ENCODE measurements at regions not wholly inside any gene's neighbourhood (a gene's known extent, or its start where the extent isn't known, plus 50 kb on each side); places are given as distances from the start of the nearest gene placed in this dataset.

DNA sequence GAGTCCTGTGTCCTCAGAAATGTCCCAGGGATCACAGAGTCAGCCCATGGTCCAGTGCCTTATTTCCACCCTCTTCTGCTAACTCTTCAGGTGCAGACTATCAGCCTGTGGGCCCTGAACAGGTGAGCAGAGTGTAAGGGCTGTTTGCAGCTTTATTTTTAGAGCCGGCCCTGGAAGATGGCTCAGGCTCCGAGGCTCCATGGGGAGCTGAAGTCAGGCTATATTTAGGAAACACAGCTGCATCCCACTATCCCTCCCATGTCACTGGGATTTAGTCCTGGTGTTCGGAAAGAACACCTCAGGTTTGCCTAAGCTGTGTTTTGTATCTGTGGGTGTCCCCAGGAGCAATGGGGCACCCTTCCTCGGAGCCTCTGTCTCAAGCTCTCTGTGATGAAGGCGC, 126.9 kb downstream of the RPS24 start:
- Histone ChIP-seq H3K27ac (ENCODE audit: poor library complexity, severe bottlenecking) (no peak overlapping the region), H3K4me1 (ENCODE audit: insufficient read depth, poor library complexity, severe bottlenecking) (no peaks in the 10 kb centered on the region), H3K4me3 (ENCODE audit: severe bottlenecking) (no peak overlapping the region), H3K27me3 (ENCODE audit: insufficient read depth, poor library complexity, severe bottlenecking) (no peaks in the 10 kb centered on the region), H3K9me3 (ENCODE audit: severe bottlenecking) (no peaks in the 10 kb centered on the region), H3K36me3 (ENCODE audit: low read depth) (no peaks in the 10 kb centered on the region)
- TF ChIP-seq, protein P1, sequence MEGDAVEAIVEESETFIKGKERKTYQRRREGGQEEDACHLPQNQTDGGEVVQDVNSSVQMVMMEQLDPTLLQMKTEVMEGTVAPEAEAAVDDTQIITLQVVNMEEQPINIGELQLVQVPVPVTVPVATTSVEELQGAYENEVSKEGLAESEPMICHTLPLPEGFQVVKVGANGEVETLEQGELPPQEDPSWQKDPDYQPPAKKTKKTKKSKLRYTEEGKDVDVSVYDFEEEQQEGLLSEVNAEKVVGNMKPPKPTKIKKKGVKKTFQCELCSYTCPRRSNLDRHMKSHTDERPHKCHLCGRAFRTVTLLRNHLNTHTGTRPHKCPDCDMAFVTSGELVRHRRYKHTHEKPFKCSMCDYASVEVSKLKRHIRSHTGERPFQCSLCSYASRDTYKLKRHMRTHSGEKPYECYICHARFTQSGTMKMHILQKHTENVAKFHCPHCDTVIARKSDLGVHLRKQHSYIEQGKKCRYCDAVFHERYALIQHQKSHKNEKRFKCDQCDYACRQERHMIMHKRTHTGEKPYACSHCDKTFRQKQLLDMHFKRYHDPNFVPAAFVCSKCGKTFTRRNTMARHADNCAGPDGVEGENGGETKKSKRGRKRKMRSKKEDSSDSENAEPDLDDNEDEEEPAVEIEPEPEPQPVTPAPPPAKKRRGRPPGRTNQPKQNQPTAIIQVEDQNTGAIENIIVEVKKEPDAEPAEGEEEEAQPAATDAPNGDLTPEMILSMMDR (IDR thresholded peaks at IDR 0.05; ENCODE audit: poor library complexity, severe bottlenecking), result no peak
- no peak for DNase-seq (ENCODE audit: low spot score)
- ATAC-seq (ENCODE audit: low read depth), result no peak

DNA sequence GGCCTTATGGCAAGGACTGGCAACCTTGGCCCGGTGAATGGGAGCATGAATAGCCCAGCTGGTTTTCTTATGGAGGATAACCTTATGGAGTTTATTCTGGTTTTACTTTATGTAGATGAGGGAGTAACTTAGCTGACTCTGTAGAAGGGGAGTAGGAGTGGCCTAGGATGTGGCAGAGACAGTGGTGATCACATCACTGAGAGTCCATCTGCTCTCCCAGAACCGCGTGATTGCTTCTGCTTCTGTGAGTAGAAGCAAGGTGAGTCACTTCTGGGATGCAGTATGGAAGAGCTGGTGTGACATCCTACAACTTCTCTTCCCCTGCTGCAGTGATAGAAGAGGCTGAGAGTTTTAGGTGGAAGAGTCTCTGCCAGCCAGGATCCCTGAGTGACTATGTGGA, 129.2 kb downstream of the RPS24 start:
- Histone ChIP-seq H3K27me3 (ENCODE audit: insufficient read depth, poor library complexity, severe bottlenecking) (no peaks in the 10 kb centered on the region), H3K27ac (ENCODE audit: poor library complexity, severe bottlenecking) (no peak overlapping the region), H3K4me3 (ENCODE audit: severe bottlenecking) (no peak overlapping the region), H3K36me3 (ENCODE audit: low read depth) (no peaks in the 10 kb centered on the region), H3K4me1 (ENCODE audit: insufficient read depth, poor library complexity, severe bottlenecking) (no peaks in the 10 kb centered on the region), H3K9me3 (ENCODE audit: severe bottlenecking) (no peaks in the 10 kb centered on the region)
- ATAC-seq (ENCODE audit: low read depth) (no peak), DNase-seq (ENCODE audit: low spot score) (no peak)
- TF ChIP-seq, protein P1 (IDR thresholded peaks at IDR 0.05; ENCODE audit: poor library complexity, severe bottlenecking), result no peak

DNA sequence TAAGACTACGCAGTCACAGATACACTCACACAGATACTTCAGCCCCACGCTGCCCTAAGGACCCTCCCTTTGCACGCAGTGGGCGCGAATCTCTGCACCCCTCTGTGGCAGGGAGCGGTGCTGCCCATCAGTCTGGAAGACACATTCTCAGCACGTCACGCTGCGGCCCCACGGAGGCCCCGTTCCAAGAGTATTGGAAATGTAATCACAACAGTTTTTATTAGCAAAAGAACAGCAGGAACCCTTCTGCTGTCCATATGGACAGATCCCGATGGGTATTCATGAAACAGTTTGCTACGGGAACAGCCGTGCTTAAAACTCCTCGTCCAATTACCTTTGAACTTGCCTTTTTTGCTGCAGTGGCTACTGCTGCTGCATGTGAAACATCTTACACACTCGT, 131.0 kb downstream of the RPS24 start:
- H3K4me1 ChIP-seq (ENCODE audit: insufficient read depth, poor library complexity, severe bottlenecking), result no peaks in the 10 kb centered on the region
- TF ChIP-seq, protein P1 (IDR thresholded peaks at IDR 0.05; ENCODE audit: poor library complexity, severe bottlenecking), result no peak
- H3K27me3 ChIP-seq (ENCODE audit: insufficient read depth, poor library complexity, severe bottlenecking), result no peaks in the 10 kb centered on the region
- no peak overlapping the region for H3K27ac ChIP-seq (ENCODE audit: poor library complexity, severe bottlenecking)
- ATAC-seq (ENCODE audit: low read depth) (no peak), DNase-seq (ENCODE audit: low spot score) (no peak)
- H3K9me3 ChIP-seq (ENCODE audit: severe bottlenecking), result no peaks in the 10 kb centered on the region
- no peak overlapping the region for H3K4me3 ChIP-seq (ENCODE audit: severe bottlenecking)
- H3K36me3 ChIP-seq (ENCODE audit: low read depth), result no peaks in the 10 kb centered on the region

DNA sequence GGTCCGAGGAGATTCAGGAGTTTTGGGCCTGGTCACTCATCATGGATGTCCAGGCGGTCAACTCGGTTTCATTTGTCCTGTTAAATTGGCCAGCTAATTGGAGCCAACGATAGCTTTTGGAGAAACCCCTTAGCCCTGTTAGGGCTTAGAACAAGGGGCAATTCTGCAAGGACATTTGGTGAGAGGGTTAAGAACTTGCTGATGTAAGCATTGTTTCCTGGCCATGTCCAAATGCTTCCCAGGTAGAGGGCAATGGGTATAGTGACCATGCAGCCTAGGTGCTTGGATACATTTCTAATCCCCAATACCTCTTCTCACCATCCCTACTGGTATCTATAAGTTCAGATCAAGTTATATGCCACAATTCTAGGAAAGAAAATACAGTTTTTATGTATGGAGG, 131.5 kb downstream of the RPS24 start:
- H3K36me3 ChIP-seq (ENCODE audit: low read depth), result no peaks in the 10 kb centered on the region
- no peaks in the 10 kb centered on the region for H3K27me3 ChIP-seq (ENCODE audit: insufficient read depth, poor library complexity, severe bottlenecking)
- no peak for DNase-seq (ENCODE audit: low spot score)
- H3K9me3 ChIP-seq (ENCODE audit: severe bottlenecking), result no peaks in the 10 kb centered on the region
- H3K4me1 ChIP-seq (ENCODE audit: insufficient read depth, poor library complexity, severe bottlenecking), result no peaks in the 10 kb centered on the region
- H3K27ac ChIP-seq (ENCODE audit: poor library complexity, severe bottlenecking), result no peak overlapping the region
- ATAC-seq (ENCODE audit: low read depth), result no peak
- TF ChIP-seq, protein P1 (IDR thresholded peaks at IDR 0.05; ENCODE audit: poor library complexity, severe bottlenecking), result no peak
- H3K4me3 ChIP-seq (ENCODE audit: severe bottlenecking), result no peak overlapping the region

DNA sequence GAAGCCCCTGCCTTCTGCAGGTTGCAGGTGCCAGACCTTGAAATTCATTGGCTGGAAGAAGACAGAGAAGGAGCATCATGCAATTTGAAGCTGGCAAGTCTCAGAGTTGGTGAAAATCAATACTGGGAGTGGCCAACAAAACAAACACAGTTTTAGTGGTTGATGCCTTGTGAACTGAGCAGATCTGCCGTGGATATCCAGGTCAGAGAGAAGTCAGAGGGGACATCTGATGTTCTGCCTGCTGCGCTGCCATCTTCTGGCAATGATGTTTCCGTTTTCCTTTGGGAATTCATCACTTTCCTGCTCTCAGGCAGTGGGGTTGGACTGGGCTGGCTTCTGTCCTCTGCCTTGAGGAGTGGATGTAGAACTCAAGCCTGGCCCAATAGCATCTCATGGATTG, 132.0 kb downstream of the RPS24 start:
- H3K4me3 ChIP-seq (ENCODE audit: severe bottlenecking), result no peak overlapping the region
- no peaks in the 10 kb centered on the region for H3K9me3 ChIP-seq (ENCODE audit: severe bottlenecking)
- H3K27ac ChIP-seq (ENCODE audit: poor library complexity, severe bottlenecking), result no peak overlapping the region
- peak; percentile 27; the same call in 1 of the 3 replicates for ATAC-seq (ENCODE audit: low read depth)
- H3K27me3 ChIP-seq (ENCODE audit: insufficient read depth, poor library complexity, severe bottlenecking), result no peaks in the 10 kb centered on the region
- DNase-seq (ENCODE audit: low spot score), result no peak
- TF ChIP-seq, protein P1 (IDR thresholded peaks at IDR 0.05; ENCODE audit: poor library complexity, severe bottlenecking), result no peak
- no peaks in the 10 kb centered on the region for H3K36me3 ChIP-seq (ENCODE audit: low read depth)
- H3K4me1 ChIP-seq (ENCODE audit: insufficient read depth, poor library complexity, severe bottlenecking), result no peaks in the 10 kb centered on the region
